OCI-LY3 (cell line): ENCODE measurements at regions not wholly inside any gene's neighbourhood (a gene's known extent, or its start where the extent isn't known, plus 50 kb on each side); places are given as distances from the start of the nearest gene placed in this dataset.

Experiments
- H2AFZ ChIP-seq: fragments of 200-600, 300-600 bp; shearing (Covaris generic); 2 replicates; pipeline ENCODE4 v1.6.0; 2014; ENCODE audit warnings: antibody characterized with exemption, low read depth, low read length
- H3K27ac ChIP-seq: fragments of 200-600, 300-600 bp; sonication (generic); 2 replicates; pipeline ENCODE4 v1.5.1; 2014; ENCODE audit warnings: mild to moderate bottlenecking, low read length, moderate library complexity, mixed read lengths
- H3K27me3 ChIP-seq: fragments of 200-600, 300-600 bp; sonication (generic); 2 replicates; pipeline ENCODE4 v1.6.1; 2014; ENCODE audit warnings: low read depth, low read length, mixed read lengths
- H3K36me3 ChIP-seq: fragments of 200-600, 300-600 bp; sonication (generic); replicated peaks from 2 replicates; pipeline ENCODE3; 2014; ENCODE audit warnings: low read depth, low read length, mixed read lengths
- H3K4me1 ChIP-seq: fragments of 300-600, 200-600 bp; sonication (generic); 2 replicates; pipeline ENCODE4 v1.6.1; 2014; ENCODE audit warnings: low read length, mixed read lengths
- H3K4me2 ChIP-seq: fragments of 200-600, 300-600 bp; sonication (generic); 2 replicates; pipeline ENCODE4 v1.6.1; 2014; ENCODE audit warnings: low read length, mixed read lengths
- H3K4me3 ChIP-seq: fragments of 300-600, 200-600 bp; sonication (generic); 2 replicates; pipeline ENCODE4 v1.5.1; 2014; ENCODE audit warnings: antibody characterized with exemption, mild to moderate bottlenecking, low read length, moderate library complexity
- H3K79me2 ChIP-seq: fragments of 300-600, 200-600 bp; shearing (Covaris generic); 2 replicates; pipeline ENCODE4 v1.6.1; 2014; ENCODE audit warnings: mild to moderate bottlenecking, low read length, mixed read lengths
- H3K9ac ChIP-seq: fragments of 300-600, 200-600 bp; shearing (Covaris generic); 2 replicates; pipeline ENCODE4 v1.6.0; 2014; ENCODE audit warnings: mild to moderate bottlenecking, low read length, moderate library complexity
- H3K9me3 ChIP-seq: fragments of 200-600, 300-600 bp; shearing (Covaris generic); 2 replicates; pipeline ENCODE4 v1.6.1; 2014; ENCODE audit warnings: low read length, mixed read lengths; ENCODE audit not compliant: insufficient read depth
- H4K20me1 ChIP-seq: fragments of 200-600, 300-600 bp; sonication (generic); 2 replicates; pipeline ENCODE4 v1.6.1; 2016; ENCODE audit warnings: low read length, mixed read lengths; ENCODE audit not compliant: insufficient read depth
- EZH2phosphoT487 ChIP-seq: fragments of 200-600 bp; shearing (Covaris generic); IDR thresholded peaks from 2 replicates; pipeline ENCODE4 v1.6.1; 2018; ENCODE audit warnings: antibody characterized with exemption, mixed run types, low read depth
- TF ChIP-seq, protein P1 (sequence below): fragments of 200-600, 300-600 bp; sonication (generic); IDR thresholded peaks from 2 replicates; pipeline ENCODE4 v1.5.1; 2014; ENCODE audit warnings: antibody characterized with exemption, low read length, low read depth

DNA sequence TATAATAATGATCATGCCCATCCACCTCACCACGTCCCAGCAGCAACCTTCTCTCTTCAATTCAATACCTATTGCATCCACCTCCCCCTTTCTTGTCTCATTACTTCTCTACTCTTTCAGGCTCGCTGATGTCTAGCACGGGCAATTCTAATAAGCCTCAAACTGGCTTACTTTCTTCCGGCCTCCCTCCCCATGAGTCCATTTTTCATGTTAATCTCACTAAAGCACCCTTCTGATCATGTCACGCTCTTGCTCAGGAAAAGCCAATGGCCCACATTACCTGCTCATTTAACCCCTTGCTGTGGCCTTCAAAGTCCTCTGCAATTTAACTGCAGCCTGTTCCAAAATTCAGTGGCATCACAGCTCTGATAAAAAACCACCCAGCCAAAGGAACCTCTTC lies 105.1 kb downstream of the UTRN start:
- no peaks in the 10 kb centered on the region for H3K79me2 ChIP-seq
- no peak for TF ChIP-seq EZH2phosphoT487
- TF ChIP-seq, protein P1, sequence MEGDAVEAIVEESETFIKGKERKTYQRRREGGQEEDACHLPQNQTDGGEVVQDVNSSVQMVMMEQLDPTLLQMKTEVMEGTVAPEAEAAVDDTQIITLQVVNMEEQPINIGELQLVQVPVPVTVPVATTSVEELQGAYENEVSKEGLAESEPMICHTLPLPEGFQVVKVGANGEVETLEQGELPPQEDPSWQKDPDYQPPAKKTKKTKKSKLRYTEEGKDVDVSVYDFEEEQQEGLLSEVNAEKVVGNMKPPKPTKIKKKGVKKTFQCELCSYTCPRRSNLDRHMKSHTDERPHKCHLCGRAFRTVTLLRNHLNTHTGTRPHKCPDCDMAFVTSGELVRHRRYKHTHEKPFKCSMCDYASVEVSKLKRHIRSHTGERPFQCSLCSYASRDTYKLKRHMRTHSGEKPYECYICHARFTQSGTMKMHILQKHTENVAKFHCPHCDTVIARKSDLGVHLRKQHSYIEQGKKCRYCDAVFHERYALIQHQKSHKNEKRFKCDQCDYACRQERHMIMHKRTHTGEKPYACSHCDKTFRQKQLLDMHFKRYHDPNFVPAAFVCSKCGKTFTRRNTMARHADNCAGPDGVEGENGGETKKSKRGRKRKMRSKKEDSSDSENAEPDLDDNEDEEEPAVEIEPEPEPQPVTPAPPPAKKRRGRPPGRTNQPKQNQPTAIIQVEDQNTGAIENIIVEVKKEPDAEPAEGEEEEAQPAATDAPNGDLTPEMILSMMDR: no peak
- H3K4me1 ChIP-seq: no peaks in the 10 kb centered on the region
- H3K4me3 ChIP-seq: no peak overlapping the region
- H3K27me3 ChIP-seq: no peaks in the 10 kb centered on the region
- H3K36me3 ChIP-seq: no peaks in the 10 kb centered on the region
- H2AFZ ChIP-seq: no peak overlapping the region
- H3K27ac ChIP-seq: no peak overlapping the region
- H3K4me2 ChIP-seq: no peak overlapping the region
- no peak overlapping the region for H3K9ac ChIP-seq
- no peaks in the 10 kb centered on the region for H3K9me3 ChIP-seq
- H4K20me1 ChIP-seq: no peaks in the 10 kb centered on the region

DNA sequence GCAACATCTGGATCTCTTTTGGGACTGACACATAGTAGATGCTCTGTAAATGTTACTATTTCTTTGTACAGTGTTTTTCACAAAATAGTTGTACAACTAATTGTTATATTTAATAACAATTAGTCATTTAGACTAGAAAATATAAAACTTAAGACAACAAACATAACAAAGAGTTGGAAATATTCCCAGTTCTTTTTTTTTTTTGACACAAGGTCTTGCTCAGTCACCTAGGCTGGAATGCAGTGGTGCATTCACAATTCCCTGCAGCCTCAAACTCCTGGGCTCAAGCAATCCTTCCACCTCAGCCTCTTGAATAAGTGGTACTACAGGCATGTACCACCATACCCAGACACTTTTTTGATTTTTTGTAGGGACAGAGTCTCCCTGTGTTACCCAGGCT lies 105.8 kb downstream of the UTRN start:
- Histone ChIP-seq H3K27me3 (no peaks in the 10 kb centered on the region), H3K79me2 (no peaks in the 10 kb centered on the region), H3K27ac (no peak overlapping the region), H3K9me3 (no peaks in the 10 kb centered on the region), H3K4me1 (no peaks in the 10 kb centered on the region), H3K36me3 (no peaks in the 10 kb centered on the region), H3K4me2 (no peak overlapping the region), H3K4me3 (no peak overlapping the region), H4K20me1 (no peaks in the 10 kb centered on the region), H2AFZ (no peak overlapping the region), H3K9ac (no peak overlapping the region)
- no peak for TF ChIP-seq EZH2phosphoT487
- TF ChIP-seq, protein P1: no peak

DNA sequence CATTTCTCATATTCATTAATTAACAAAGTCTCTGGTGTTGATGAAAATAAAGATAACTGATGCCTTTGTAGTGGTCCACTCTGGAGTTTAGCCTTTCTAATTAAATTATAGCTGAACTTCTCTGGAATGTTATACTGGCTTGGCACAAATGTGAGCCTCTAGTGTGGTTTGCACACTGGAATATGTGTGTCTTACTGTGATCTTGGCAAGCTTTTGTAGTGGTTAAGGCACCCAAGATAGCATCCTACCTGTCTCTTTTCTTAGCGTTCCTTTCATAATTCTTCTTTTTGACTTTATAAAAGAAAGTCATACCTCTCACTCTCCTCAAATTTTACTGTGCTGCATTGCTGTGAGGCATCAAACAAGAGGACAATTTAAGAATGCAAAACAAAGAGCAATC lies 107.4 kb downstream of the UTRN start:
- Histone ChIP-seq H3K79me2 (no peaks in the 10 kb centered on the region), H3K27me3 (no peaks in the 10 kb centered on the region)
- TF ChIP-seq, protein P1: no peak
- no peak for TF ChIP-seq EZH2phosphoT487

DNA sequence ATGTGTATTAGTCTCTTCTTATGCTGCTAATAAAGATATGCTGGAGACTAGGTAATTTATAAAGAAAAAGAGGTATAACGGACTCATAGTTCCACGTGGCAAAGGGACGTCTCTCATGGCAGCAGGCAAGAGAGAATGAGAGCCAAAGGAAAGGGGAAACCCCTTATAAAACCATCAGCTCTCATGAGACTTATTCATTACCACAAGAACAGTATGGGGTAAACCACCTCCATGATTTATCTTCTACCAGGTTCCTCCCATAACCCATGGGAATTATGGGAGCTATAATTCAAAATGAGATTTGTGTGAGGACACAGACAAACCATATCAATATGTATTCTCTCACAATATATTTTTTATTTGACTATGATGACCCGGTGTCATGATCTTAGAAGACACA lies 109.1 kb downstream of the UTRN start:
- Histone ChIP-seq H3K27me3 (no peaks in the 10 kb centered on the region), H3K79me2 (no peaks in the 10 kb centered on the region), H3K27ac (no peak overlapping the region), H3K4me2 (no peak overlapping the region), H3K9ac (no peak overlapping the region), H3K9me3 (no peaks in the 10 kb centered on the region), H3K4me3 (no peak overlapping the region), H2AFZ (no peak overlapping the region), H3K4me1 (no peaks in the 10 kb centered on the region), H4K20me1 (no peaks in the 10 kb centered on the region), H3K36me3 (no peaks in the 10 kb centered on the region)
- no peak for TF ChIP-seq EZH2phosphoT487
- TF ChIP-seq, protein P1: no peak

More for the DNA sequence above, 107.4 kb downstream of the UTRN start:
- no peaks in the 10 kb centered on the region for H4K20me1 ChIP-seq
- no peaks in the 10 kb centered on the region for H3K36me3 ChIP-seq
- no peak overlapping the region for H2AFZ ChIP-seq
- no peaks in the 10 kb centered on the region for H3K4me1 ChIP-seq
- no peak overlapping the region for H3K9ac ChIP-seq
- H3K27ac ChIP-seq: no peak overlapping the region
- no peak overlapping the region for H3K4me3 ChIP-seq
- H3K9me3 ChIP-seq: no peaks in the 10 kb centered on the region
- H3K4me2 ChIP-seq: no peak overlapping the region
